HCT116 (cell line): ENCODE measurements at regions not wholly inside any gene's neighbourhood (a gene's known extent, or its start where the extent isn't known, plus 50 kb on each side); places are given as distances from the start of the nearest gene placed in this dataset.

Experiments
- EGR1 ChIP-seq: IDR thresholded peaks from 2 replicates; pipeline ENCODE4 v1.6.1; 2012; ENCODE audit warnings: low read depth
- EZH2 ChIP-seq: fragments of 200-600 bp; sonication (generic); IDR thresholded peaks from 2 replicates; pipeline ENCODE4 v1.6.1; 2017; ENCODE audit warnings: antibody characterized with exemption, mixed run types
- EZH2phosphoT487 ChIP-seq: fragments of 200-600 bp; IDR thresholded peaks from 2 replicates; pipeline ENCODE4 v1.6.1; 2018; ENCODE audit warnings: antibody characterized with exemption, borderline replicate concordance
- FOSL1 ChIP-seq: IDR thresholded peaks from 2 replicates; pipeline ENCODE4 v1.6.1; 2012; ENCODE audit warnings: low read depth
- POLR2A ChIP-seq: IDR thresholded peaks from 2 replicates; pipeline ENCODE4 v1.7.0; 2011; ENCODE audit warnings: borderline replicate concordance; ENCODE audit not compliant: insufficient read depth, insufficient read length; ENCODE audit errors: extremely low read depth
- POLR2AphosphoS5 ChIP-seq: IDR thresholded peaks from 2 replicates; pipeline ENCODE4 v1.6.1; 2011; ENCODE audit warnings: mild to moderate bottlenecking, low read depth, low read length, moderate library complexity
- RAD21 ChIP-seq: IDR thresholded peaks from 2 replicates; pipeline ENCODE4 v1.6.1; 2012; ENCODE audit warnings: low read depth, mild to moderate bottlenecking
- SRF ChIP-seq: IDR thresholded peaks from 2 replicates; pipeline ENCODE4 v1.6.1; 2012; ENCODE audit warnings: low read depth
- YY1 ChIP-seq: IDR thresholded peaks from 2 replicates; pipeline ENCODE4 v1.6.1; 2011; ENCODE audit warnings: low read length, low read depth, moderate library complexity, mild to moderate bottlenecking; ENCODE audit not compliant: insufficient replicate concordance; ENCODE audit errors: extremely low read depth
- ZFX ChIP-seq: fragments of 450-650 bp; IDR thresholded peaks from 2 replicates; pipeline ENCODE4 v1.6.1; 2017
- TF ChIP-seq, protein P1 (sequence below), 3 experiments: fragments of 200-600 bp in 1 of 3; sonication (generic) in 1 of 3; IDR thresholded peaks in 2 of 3; conservative IDR thresholded peaks in 1 of 3; 2 replicates each; pipeline ENCODE4 v1.5.1; 2012 to 2017; ENCODE audit warnings: low read depth in 2 of 3, low read length in 2 of 3, antibody characterized with exemption in 1 of 3, borderline replicate concordance in 1 of 3, control low read depth in 1 of 3, mild to moderate bottlenecking in 1 of 3, mixed read lengths in 1 of 3, mixed run types in 1 of 3, moderate library complexity in 1 of 3; ENCODE audit not compliant: insufficient read depth in 1 of 3
- TF ChIP-seq, protein P2 (sequence below): IDR thresholded peaks from 2 replicates; pipeline ENCODE4 v1.6.1; 2011; ENCODE audit warnings: mild to moderate bottlenecking, low read length, moderate library complexity; ENCODE audit not compliant: insufficient replicate concordance; ENCODE audit errors: extremely low read depth
- TF ChIP-seq, protein P3 (sequence below): IDR thresholded peaks from 2 replicates; pipeline ENCODE4 v1.6.1; 2012

DNA sequence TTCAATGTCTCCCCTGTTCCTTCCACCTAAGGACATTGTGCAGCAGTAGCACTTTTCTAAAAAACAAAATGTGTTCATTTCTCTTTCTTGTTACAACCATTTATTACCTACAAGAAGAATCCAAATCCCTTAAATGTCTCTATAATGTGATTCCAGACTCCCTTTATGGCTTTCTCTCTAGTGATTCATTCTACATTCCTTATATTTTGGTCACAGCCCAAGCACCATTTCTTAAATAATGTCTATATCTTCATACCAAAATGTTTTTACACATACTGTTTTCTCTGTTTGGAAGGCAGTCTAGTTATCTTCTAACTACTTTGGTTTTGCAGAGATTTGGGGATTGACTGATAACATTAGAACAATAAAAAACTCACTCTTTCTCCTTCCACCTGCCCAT, 1037.3 kb upstream of the FLRT2 start:
- TF ChIP-seq POLR2A (no peak), RAD21 (no peak), EZH2phosphoT487 (no peak), EZH2 (no peak), YY1 (no peak), POLR2AphosphoS5 (no peak), ZFX (no peak), SRF (no peak), FOSL1 (no peak), EGR1 (no peak)
- TF ChIP-seq, protein P1, sequence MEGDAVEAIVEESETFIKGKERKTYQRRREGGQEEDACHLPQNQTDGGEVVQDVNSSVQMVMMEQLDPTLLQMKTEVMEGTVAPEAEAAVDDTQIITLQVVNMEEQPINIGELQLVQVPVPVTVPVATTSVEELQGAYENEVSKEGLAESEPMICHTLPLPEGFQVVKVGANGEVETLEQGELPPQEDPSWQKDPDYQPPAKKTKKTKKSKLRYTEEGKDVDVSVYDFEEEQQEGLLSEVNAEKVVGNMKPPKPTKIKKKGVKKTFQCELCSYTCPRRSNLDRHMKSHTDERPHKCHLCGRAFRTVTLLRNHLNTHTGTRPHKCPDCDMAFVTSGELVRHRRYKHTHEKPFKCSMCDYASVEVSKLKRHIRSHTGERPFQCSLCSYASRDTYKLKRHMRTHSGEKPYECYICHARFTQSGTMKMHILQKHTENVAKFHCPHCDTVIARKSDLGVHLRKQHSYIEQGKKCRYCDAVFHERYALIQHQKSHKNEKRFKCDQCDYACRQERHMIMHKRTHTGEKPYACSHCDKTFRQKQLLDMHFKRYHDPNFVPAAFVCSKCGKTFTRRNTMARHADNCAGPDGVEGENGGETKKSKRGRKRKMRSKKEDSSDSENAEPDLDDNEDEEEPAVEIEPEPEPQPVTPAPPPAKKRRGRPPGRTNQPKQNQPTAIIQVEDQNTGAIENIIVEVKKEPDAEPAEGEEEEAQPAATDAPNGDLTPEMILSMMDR (IDR thresholded peaks at IDR 0.05 in 2 of 3, conservative IDR thresholded peaks at IDR 0.05 in 1 of 3; ENCODE audit: borderline replicate concordance in 1 of 3, insufficient read depth in 1 of 3, low read depth in 2 of 3, low read length in 2 of 3): no peak
- TF ChIP-seq, protein P2, sequence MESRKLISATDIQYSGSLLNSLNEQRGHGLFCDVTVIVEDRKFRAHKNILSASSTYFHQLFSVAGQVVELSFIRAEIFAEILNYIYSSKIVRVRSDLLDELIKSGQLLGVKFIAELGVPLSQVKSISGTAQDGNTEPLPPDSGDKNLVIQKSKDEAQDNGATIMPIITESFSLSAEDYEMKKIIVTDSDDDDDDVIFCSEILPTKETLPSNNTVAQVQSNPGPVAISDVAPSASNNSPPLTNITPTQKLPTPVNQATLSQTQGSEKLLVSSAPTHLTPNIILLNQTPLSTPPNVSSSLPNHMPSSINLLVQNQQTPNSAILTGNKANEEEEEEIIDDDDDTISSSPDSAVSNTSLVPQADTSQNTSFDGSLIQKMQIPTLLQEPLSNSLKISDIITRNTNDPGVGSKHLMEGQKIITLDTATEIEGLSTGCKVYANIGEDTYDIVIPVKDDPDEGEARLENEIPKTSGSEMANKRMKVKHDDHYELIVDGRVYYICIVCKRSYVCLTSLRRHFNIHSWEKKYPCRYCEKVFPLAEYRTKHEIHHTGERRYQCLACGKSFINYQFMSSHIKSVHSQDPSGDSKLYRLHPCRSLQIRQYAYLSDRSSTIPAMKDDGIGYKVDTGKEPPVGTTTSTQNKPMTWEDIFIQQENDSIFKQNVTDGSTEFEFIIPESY: no peak
- TF ChIP-seq, protein P3, sequence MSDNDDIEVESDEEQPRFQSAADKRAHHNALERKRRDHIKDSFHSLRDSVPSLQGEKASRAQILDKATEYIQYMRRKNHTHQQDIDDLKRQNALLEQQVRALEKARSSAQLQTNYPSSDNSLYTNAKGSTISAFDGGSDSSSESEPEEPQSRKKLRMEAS: no peak
